B cell (primary cell): ENCODE measurements at regions not wholly inside any gene's neighbourhood (a gene's known extent, or its start where the extent isn't known, plus 50 kb on each side); places are given as distances from the start of the nearest gene placed in this dataset.

Experiments used
- CTCF ChIP-seq: fragments of 200-600 bp; IDR thresholded peaks from one replicate; pipeline ENCODE4 v1.8.0; 2022; ENCODE audit warnings: antibody characterized with exemption, mild to moderate bottlenecking
- EZH2 ChIP-seq: IDR thresholded peaks from 2 replicates; pipeline ENCODE4 v1.6.1; 2012; ENCODE audit warnings: borderline replicate concordance, low read depth, mild to moderate bottlenecking, moderate library complexity, low read length; ENCODE audit not compliant: insufficient read depth, poor library complexity, severe bottlenecking

DNA sequence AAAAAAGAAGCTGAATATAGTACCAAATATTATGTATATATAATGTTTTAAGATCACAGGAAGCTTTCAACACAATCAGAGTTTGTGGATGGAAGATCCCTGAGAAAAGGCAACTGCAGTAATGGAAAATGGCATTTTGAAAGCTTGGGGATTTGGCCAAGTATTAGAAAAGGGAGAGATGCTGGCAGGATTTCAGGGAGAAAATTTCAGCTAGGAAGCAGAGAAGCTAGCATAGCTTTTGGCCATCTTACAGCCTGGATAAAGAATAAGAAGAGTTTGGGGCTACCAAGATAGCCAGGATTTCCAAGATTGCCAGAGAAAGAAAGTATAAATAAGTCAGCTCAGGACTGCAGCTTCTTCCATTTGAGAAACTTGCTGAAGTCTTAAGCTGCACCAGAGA lies 440.8 kb upstream of the LUZP2 start:
- TF ChIP-seq CTCF = no peak
- TF ChIP-seq EZH2 = no peak
